ENCODE measurements at regions not wholly inside any gene's neighbourhood (a gene's known extent, or its start where the extent isn't known, plus 50 kb on each side); places are given as distances from the start of the nearest gene placed in this dataset.

- no peaks in the 10 kb centered on the region for H3K4me1 Mint-ChIP-seq (ENCODE audit: low read depth)
- H3K27ac Mint-ChIP-seq: no peak overlapping the region
- no peak overlapping the region for H3K4me3 Mint-ChIP-seq
- no peaks in the 10 kb centered on the region for H3K36me3 Mint-ChIP-seq (ENCODE audit: low read depth)
- H3K9me3 Mint-ChIP-seq: peaks cover 43% of the 10 kb centered on the region
- H3K27me3 Mint-ChIP-seq (ENCODE audit: insufficient read depth): no peaks in the 10 kb centered on the region
- DNase-seq: no peak
- no peak for TF ChIP-seq CTCF (IDR thresholded peaks at IDR 0.05)
Measured at GRCh38 chr16:63080746-63081145, 1044.5 kb upstream of the CDH8 start.

- TF ChIP-seq CTCF (IDR thresholded peaks at IDR 0.05): no peak
- H3K36me3 Mint-ChIP-seq (ENCODE audit: low read depth): no peaks in the 10 kb centered on the region; the same call in 1 of the 2 replicates
- H3K4me3 Mint-ChIP-seq: no peak overlapping the region
- peaks cover 32% of the 10 kb centered on the region for H3K9me3 Mint-ChIP-seq
- H3K27ac Mint-ChIP-seq: no peak overlapping the region
- H3K27me3 Mint-ChIP-seq (ENCODE audit: insufficient read depth): no peaks in the 10 kb centered on the region
- DNase-seq: no peak
- no peaks in the 10 kb centered on the region for H3K4me1 Mint-ChIP-seq (ENCODE audit: low read depth)
Measured at GRCh38 chr16:63069047-63069446, 1032.8 kb upstream of the CDH8 start.

- H3K27ac Mint-ChIP-seq: no peak overlapping the region
- H3K9me3 Mint-ChIP-seq: peaks cover 21% of the 10 kb centered on the region
- H3K4me3 Mint-ChIP-seq: no peak overlapping the region
- no peak for TF ChIP-seq CTCF (IDR thresholded peaks at IDR 0.05)
- no peak for DNase-seq
- H3K27me3 Mint-ChIP-seq (ENCODE audit: insufficient read depth): no peaks in the 10 kb centered on the region
- H3K4me1 Mint-ChIP-seq (ENCODE audit: low read depth): no peaks in the 10 kb centered on the region
- no peaks in the 10 kb centered on the region for H3K36me3 Mint-ChIP-seq (ENCODE audit: low read depth)
Measured at GRCh38 chr16:63067141-63067540, 1030.9 kb upstream of the CDH8 start.

GRCh38 chr16:63066552-63066951 is 1030.3 kb upstream of the CDH8 start:
- no peak for TF ChIP-seq CTCF (IDR thresholded peaks at IDR 0.05)
- no peak for DNase-seq
- Mint-ChIP-seq H3K36me3 (ENCODE audit: low read depth) (no peaks in the 10 kb centered on the region), H3K27me3 (ENCODE audit: insufficient read depth) (no peaks in the 10 kb centered on the region), H3K27ac (no peak overlapping the region), H3K9me3 (peaks cover 26% of the 10 kb centered on the region), H3K4me1 (ENCODE audit: low read depth) (no peaks in the 10 kb centered on the region), H3K4me3 (no peak overlapping the region)

- no peak overlapping the region for H3K4me3 Mint-ChIP-seq
- peaks cover 31% of the 10 kb centered on the region for H3K9me3 Mint-ChIP-seq
- no peak for TF ChIP-seq CTCF (IDR thresholded peaks at IDR 0.05)
- H3K4me1 Mint-ChIP-seq (ENCODE audit: low read depth): no peaks in the 10 kb centered on the region
- no peak for DNase-seq
- no peaks in the 10 kb centered on the region for H3K36me3 Mint-ChIP-seq (ENCODE audit: low read depth)
- H3K27ac Mint-ChIP-seq: no peak overlapping the region
- H3K27me3 Mint-ChIP-seq (ENCODE audit: insufficient read depth): no peaks in the 10 kb centered on the region
Measured at GRCh38 chr16:63061319-63061718, 1025.1 kb upstream of the CDH8 start.

GRCh38 chr16:63059676-63060075 is 1023.4 kb upstream of the CDH8 start:
- no peak for TF ChIP-seq CTCF (IDR thresholded peaks at IDR 0.05)
- Mint-ChIP-seq H3K4me1 (ENCODE audit: low read depth) (no peaks in the 10 kb centered on the region), H3K9me3 (peaks cover 31% of the 10 kb centered on the region), H3K36me3 (ENCODE audit: low read depth) (no peaks in the 10 kb centered on the region), H3K27ac (no peak overlapping the region), H3K27me3 (ENCODE audit: insufficient read depth) (no peaks in the 10 kb centered on the region), H3K4me3 (no peak overlapping the region)
- DNase-seq: no peak

All from HFFc6 (cell line).